Testis (tissue), 2 donors: ENCODE measurements at regions not wholly inside any gene's neighbourhood (a gene's known extent, or its start where the extent isn't known, plus 50 kb on each side); places are given as distances from the start of the nearest gene placed in this dataset.

Experiments used
- POLR2A ChIP-seq: fragments of 450-650 bp; IDR thresholded peaks from one replicate; pipeline ENCODE4 v1.6.1; 2017; ENCODE audit warnings: antibody characterized with exemption, mild to moderate bottlenecking, moderate library complexity
- TF ChIP-seq, protein P1 (sequence below), 3 experiments: fragments of 450-650 bp in 2 of 3; fragments of 200-600 bp in 1 of 3; sonication (generic) in 1 of 3; IDR thresholded peaks; one replicate each; pipeline ENCODE4 v1.5.1; 2016 to 2019; ENCODE audit warnings: antibody characterized with exemption in 3 of 3, mild to moderate bottlenecking in 2 of 3, moderate library complexity in 1 of 3

DNA sequence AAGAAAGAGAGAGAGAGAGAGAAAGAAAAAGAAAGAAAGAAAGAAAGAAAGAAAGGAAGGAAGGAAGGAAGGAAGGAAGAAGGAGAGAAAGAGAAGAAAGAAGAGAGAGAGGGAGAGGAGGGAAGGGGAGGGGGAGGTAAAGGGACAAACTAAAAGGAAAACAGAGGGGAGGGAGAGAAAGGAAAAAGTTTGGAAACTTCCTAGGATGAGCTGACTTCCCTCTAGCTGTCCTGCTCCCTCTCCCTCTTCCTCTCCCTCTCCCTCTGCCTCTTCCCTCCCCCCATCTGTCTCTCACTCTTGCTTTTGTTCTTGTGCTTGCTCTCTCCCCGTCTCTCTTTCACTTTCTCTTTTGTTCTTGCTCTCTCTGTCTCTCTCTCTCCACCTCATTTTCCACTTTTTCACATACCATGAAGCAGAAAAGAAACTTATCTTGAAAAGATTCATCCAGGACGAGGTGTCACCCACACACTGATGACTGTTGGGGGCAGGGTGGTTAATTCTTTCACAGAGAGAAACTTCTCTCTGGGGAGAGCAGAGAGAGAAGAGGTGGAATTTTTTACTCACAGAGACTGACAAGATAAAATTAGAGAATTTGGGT, 56.4 kb upstream of the DUSP22 start:
- TF ChIP-seq, protein P1, sequence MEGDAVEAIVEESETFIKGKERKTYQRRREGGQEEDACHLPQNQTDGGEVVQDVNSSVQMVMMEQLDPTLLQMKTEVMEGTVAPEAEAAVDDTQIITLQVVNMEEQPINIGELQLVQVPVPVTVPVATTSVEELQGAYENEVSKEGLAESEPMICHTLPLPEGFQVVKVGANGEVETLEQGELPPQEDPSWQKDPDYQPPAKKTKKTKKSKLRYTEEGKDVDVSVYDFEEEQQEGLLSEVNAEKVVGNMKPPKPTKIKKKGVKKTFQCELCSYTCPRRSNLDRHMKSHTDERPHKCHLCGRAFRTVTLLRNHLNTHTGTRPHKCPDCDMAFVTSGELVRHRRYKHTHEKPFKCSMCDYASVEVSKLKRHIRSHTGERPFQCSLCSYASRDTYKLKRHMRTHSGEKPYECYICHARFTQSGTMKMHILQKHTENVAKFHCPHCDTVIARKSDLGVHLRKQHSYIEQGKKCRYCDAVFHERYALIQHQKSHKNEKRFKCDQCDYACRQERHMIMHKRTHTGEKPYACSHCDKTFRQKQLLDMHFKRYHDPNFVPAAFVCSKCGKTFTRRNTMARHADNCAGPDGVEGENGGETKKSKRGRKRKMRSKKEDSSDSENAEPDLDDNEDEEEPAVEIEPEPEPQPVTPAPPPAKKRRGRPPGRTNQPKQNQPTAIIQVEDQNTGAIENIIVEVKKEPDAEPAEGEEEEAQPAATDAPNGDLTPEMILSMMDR (IDR thresholded peaks at IDR 0.05): no peak
- no peak for TF ChIP-seq POLR2A
